ENCODE measurements at regions not wholly inside any gene's neighbourhood (a gene's known extent, or its start where the extent isn't known, plus 50 kb on each side); places are given as distances from the start of the nearest gene placed in this dataset.

- no peak for FAIRE-seq
These were observed 207.3 kb upstream of the SORCS1 start for GRCh38 chr10:107371801-107372200.

DNA sequence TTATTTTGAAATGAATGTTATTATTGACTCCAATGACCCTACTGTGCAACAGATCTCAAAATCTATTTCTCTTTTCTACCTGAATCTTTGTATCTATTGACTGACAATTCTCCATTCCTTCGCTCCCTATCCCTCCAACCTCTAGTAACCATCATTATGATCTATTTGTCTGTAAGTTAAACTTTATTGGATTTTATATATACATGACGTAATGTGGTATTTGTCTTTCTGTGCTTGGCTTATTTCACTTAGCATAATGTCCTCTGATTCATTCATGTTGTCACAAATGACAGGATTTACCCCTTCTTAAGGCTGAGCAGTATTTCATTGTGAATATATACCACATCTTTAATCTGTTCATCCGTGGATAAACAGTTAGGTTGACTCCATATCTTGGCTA lies 200.4 kb upstream of the SORCS1 start:
- no peak for FAIRE-seq

GRCh38 chr10:107362306-107362705 lies 197.8 kb upstream of the SORCS1 start:
- no peak for FAIRE-seq

DNA sequence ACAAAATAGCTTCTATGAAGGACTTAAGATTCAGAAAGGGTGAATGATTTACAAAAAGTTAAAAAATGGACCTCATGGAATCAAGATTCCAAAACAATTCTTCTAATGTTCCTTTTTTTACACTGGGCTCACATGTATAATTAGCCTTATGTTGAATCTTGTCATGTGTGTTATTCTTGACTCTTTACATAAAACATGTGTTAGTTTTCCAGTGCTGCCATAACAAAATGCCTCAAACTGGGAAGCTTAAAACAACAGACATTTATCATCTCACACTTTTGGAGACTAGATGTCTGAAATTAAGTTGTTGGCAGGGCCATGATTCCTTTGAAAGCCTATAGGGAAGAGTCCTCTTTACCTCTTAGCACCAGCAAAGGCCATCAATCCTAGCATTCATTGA lies 192.5 kb upstream of the SORCS1 start:
- FAIRE-seq, result no peak

DNA sequence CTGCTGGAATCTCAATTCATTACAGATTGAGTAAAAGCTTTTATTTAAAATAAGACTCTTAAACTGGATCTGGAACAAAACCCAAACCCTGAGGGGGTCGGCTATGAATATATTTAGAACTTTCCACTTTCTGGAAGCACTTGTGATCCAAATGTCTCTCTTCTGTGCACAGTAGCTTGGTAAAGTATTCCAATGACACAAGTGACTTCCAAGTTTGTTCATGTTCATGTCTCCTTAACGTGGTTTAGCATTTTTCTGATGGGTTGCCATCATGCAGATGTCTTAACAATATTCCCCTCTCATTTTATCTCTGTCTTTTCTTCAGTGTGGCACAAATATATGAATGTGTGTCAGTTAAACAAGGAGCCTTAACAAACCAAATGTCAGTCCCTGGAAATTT lies 191.9 kb upstream of the SORCS1 start:
- FAIRE-seq, result no peak

DNA sequence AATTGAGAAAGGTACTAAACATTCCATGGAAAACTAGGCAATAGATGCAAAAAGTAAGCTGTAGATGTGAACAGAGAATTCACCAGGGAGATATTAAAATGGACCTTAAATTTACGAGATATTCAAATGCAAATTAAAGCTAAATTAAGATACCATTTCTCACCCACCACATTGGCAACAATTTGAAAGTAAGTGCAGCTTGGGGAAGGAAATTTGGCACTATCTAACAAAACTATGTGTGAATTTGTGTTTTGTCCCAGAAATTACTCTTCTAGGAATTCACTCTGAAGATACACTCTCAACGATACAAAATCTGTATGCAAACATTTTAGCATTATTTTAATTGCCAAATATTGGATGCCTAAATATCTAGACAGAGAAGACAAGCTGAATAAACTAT lies 178.2 kb upstream of the SORCS1 start:
- no peak for FAIRE-seq

- FAIRE-seq, result no peak
These were observed 176.8 kb upstream of the SORCS1 start for GRCh38 chr10:107341281-107341680.

DNA sequence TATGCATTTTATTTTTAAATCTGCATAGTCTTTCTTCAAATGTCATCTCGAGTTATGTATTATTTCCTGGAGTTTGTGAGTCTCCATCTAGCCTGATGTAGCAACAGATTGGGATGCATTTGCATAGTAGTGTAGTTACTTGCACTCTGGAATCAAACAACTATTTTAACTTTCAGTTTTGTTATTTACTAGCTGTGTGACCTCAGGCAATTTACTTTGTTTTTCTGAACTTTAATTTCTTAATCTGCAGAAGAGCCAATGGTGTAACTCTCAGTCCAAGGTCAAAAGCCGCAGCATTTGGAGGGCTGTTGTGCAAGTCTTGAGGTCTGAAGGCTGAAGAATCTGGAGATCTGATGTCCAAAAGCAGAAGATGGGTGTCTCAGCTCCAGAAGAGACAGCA lies 175.8 kb upstream of the SORCS1 start:
- no peak for FAIRE-seq

- FAIRE-seq, result no peak
These were observed 171.6 kb upstream of the SORCS1 start for GRCh38 chr10:107336061-107336460.

DNA sequence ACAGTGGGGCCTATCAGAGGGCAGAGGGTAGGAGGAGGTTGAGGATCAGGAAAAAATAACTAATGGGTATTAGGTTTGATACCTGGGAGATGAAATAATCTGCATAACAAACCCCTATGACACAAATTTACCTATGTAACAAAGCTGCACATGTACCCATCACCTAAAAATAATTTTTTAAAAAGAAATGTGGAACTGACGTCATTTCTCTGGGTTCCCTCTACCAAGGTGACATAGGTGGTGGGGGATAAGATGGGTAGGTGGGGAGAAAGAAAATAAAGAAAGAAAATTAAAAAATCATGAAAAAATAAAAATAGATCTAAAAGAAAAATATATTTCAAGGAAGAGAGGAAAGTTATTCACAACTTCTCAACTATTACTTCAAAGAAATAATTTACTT lies 153.1 kb upstream of the SORCS1 start:
- FAIRE-seq, result no peak

DNA sequence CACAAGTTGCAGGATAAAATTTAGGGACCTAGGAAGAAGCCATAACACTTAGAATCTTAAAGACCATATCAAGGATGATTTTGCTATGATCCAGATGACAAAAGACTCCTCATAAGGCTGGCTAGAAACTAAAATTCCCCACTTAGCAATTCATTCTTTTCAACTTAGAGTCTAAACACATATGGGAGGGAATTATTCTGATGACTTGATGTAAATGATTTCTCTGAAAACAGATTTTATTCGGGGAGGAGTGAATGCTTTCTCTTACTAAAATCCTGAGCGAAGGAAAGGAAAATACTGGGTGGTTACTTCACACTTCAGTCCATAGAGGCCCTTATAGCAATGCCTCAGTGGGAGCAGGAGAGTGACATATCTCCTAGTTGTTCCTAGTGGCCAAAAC lies 138.7 kb upstream of the SORCS1 start:
- FAIRE-seq, result no peak

GRCh38 chr10:107299606-107300005 lies 135.1 kb upstream of the SORCS1 start:
- no peak for FAIRE-seq

DNA sequence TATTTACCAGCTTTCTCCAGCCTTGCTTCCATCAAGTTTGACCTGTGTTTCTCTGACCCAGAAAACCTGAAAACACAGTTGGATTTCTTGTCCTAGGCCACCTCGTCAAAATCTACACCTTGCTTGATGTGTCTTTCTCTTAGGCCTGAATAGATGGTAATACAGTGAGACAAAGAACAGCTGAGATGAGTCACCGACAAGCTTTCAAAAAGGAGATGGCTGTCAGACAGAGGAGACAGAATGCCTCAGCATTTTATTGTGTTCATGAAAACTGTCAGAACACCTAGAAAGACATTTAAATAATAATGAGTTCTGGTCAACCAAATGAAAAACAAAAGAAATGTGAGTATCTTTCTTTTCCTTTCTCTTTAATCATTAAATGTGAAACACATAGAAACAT lies 119.7 kb upstream of the SORCS1 start:
- FAIRE-seq, result no peak

GRCh38 chr10:107280293-107280692 lies 115.8 kb upstream of the SORCS1 start:
- no peak for FAIRE-seq

DNA sequence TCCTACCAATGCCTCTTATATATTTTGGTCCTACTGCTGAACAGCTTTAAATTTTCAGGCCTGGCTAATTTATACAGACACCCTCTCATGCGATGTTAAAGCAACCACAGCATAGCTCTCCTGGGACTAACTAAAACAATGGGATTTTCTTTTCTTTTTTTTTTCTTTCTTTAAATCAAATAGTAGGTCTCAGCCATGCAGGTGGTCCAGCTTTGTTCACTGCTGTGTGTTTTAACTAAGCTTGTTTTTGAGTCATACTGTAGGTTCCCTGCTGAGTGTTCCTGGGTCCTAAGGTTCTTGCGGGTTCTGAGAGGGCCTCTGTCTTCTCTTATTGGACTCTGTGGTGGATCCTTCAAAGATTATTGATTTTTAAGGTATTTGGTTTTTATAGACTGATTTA lies 113.1 kb upstream of the SORCS1 start:
- FAIRE-seq, result no peak

DNA sequence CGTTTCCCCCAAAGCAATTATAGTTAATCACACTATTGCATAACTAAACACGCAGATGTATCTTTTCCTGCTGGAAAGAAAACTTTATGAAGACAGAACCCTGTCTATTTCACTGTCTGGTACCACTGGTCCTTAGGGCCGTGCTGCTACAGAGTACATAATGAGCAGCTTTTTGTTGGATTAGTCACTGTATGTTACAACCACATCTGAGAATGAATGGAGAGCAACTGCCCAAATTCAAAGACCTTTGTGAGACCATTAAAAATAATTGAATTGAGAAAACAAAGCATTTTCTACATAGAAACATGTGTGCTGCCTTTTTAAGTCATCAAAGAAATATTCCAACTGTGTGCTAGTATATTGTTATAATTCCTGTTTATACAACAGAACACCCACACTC lies 111.3 kb upstream of the SORCS1 start:
- no peak for FAIRE-seq

DNA sequence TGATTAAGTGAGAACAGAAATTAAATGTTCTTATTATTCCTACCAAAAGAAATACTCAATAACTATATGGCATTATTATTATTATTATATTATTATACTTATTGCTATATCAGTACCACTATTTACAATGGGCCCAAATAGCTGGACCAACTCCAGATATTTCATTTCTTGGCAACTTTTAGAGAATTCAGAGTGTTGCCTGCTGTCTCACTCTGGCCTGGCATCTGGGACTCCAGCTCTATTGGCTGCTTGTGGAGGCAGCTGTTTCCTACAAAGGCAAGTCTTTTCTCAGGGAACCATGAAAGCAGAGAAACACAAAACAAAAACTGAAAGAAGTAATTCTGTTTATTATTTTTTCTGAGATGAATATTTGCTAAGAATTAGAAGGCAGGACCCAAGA lies 105.1 kb upstream of the SORCS1 start:
- FAIRE-seq, result no peak

GRCh38 chr10:107264742-107265141 lies 100.2 kb upstream of the SORCS1 start:
- FAIRE-seq, result no peak

- no peak for FAIRE-seq
These were observed 79.6 kb upstream of the SORCS1 start for GRCh38 chr10:107244122-107244521.

- no peak for FAIRE-seq
These were observed 73.8 kb upstream of the SORCS1 start for GRCh38 chr10:107238275-107238674.

- FAIRE-seq, result no peak
These were observed 67.5 kb upstream of the SORCS1 start for GRCh38 chr10:107232013-107232412.

DNA sequence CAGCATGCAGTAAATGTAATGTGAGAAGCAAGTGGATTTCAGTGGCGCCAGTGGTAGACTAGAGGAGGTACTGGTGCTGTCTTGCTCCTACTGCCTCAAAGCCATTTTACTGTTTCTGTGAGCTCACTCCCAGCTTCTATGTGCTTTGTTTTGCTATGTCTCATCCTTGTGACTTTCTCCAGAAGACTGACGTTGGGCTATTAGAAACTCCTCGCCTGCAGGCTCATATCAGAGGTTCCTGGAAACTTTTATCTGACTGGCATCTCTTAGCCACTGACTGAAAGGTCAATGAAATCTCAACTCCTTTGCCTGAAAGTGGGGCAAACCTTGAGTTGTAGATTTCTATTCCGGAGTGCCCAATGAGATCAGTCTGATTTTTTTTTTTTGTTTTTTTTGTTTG lies 66.4 kb upstream of the SORCS1 start:
- no peak for FAIRE-seq

- FAIRE-seq, result no peak
These were observed 51.2 kb upstream of the SORCS1 start for GRCh38 chr10:107215681-107216080.
